SIG-M5 treated with dmso at 0.1 percent for 504 hours (cell line): ENCODE measurements at regions not wholly inside any gene's neighbourhood (a gene's known extent, or its start where the extent isn't known, plus 50 kb on each side); places are given as distances from the start of the nearest gene placed in this dataset.

ENCODE experiments used
- DNase-seq: peaks from one replicate; lab custom pipeline; 2025; ENCODE audit not compliant: unreplicated experiment; lab: John Stamatoyannopoulos, UW

DNA sequence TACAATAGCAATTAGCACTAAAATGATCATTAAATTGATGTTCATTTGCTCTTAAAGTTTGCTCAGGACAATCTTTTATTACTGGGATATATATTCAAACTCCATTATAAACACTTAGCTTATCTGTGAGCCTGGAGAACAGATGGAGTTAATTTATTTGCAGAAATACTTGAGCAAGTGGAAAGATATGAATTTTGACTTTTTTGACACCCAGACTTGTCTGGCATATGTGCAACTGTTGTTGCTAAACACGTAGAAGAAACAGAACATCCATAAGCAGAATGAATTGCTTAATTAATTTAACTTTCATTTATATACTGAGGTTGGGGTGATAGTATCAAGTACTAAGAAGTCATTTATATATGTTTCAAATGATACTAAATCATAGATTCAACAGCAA, 820.7 kb upstream of the TYRP1 start:
- no peak for DNase-seq

DNA sequence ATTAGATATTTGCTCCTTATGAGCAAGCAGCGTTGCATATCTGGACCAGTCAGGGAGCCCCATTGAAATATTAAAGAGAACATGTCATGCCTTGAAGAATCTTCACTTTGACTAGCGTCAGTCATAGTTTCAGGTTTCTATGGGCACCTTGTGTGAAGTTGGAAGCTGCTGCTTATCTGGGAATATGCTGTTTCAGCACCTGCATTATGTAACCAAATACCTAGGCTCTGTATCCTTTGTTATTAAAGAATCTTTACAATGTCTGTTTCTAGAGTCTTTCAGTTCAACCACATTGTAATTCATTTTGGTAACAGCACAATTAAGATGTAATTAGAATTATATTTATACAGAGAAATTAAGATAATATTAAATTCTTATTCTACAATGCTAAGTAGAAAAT, 818.8 kb upstream of the TYRP1 start:
- no peak for DNase-seq

DNA sequence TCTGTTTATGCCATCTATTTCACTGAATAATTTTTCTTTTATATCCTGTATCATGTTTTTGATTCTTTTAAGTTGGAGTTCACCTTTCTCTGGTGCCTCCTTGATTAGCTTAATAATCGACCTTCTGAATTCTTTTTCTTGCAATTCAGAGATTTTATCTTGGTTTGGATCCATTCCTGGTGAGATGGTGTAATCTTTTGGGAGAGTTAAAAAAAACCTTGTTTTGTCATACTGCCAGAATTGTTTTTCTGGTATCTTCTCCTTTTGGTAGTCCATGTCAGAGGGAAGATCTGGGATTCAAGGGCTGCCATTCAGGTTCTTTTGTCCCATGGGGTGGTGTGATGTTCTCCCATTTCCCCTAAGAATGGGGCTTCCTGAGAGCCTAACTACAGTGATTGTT, 800.8 kb upstream of the TYRP1 start:
- no peak for DNase-seq

GRCh38 chr9:11893331-11893730, 799.9 kb upstream of the TYRP1 start:
- DNase-seq = no peak

GRCh38 chr9:11894136-11894535, 799.0 kb upstream of the TYRP1 start:
- DNase-seq = no peak

DNA sequence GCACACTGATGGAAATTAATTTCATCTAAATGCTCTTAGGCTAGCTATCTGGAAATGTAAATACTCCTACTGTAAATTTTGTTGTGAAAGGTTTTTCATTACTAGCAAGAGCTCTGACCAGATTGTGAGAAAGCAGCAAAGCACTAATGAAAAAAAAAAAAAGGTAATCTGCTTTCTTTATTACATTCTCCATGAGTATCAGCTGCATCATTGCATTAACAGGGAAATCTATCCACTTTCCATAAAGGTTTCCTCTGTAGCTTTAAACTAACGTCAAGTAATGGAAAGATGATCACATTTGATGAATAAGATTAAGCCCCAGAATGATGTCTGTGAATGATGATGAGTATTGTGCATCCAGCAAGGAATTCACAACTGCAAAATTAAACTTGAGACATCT, 790.6 kb upstream of the TYRP1 start:
- DNase-seq = no peak

- no peak for DNase-seq
Observed at GRCh38 chr9:11915699-11916098, 777.5 kb upstream of the TYRP1 start.

DNA sequence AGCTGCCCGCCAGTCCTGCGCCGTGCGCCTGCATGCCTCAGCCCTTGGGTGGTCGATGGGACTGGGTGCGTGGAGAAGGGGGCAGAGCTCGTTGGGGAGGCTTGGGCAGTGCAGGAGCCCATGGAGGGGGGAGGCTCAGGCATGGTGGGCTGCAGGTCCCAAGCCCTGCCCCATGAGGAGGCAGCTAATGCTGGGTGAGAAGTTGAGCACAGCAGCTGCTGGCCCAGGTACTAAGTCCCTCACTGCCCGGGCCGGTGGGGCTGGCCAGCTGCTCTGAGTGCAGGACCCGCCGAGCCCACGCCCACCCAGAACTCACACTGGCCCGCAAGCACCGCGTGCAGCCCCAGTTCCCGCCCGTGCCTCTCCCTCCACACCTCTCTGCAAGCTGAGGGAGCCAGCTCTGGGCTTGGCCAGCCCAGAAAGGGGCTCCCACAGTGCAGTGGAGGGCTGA, 764.3 kb upstream of the TYRP1 start:
- DNase-seq = no peak

DNA sequence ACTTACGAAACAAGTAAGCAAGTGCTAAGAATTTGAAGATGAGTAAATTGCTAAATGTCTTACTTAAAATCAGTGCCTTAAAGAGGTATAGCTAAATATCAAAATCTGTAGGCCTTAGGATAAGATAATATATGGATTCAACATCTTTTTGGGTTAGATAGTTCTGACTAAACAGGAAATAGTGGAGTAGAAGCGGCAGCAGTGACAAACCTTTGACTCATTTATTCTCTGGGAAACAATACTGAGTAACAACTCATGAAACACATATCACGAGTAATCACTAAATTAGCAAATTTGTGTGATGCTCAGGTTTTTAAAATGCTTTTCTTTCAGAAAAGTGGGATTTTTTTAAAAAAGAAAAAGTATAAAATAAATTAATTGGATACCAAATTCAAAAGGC, 762.1 kb upstream of the TYRP1 start:
- DNase-seq = no peak

DNA sequence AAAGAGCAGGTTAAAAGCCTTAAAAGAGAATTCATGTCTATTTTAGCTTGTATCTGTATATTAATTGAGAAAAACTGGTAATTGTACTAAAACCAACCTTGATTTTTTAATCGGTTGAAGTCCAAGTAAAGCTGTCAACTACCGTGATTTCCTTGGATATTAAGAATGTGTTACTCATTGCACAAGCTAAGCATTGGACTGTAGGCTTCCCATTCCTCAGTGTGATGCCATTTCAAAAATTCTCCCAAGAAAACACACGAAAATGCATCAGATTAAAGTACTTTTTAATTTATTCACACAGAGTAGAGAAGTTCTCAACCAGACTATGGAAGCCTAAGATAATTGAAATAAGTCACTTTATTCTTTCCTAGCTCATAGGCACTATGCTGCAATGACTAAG, 761.4 kb upstream of the TYRP1 start:
- DNase-seq = no peak

GRCh38 chr9:11933926-11934325, 759.3 kb upstream of the TYRP1 start:
- DNase-seq = no peak

DNA sequence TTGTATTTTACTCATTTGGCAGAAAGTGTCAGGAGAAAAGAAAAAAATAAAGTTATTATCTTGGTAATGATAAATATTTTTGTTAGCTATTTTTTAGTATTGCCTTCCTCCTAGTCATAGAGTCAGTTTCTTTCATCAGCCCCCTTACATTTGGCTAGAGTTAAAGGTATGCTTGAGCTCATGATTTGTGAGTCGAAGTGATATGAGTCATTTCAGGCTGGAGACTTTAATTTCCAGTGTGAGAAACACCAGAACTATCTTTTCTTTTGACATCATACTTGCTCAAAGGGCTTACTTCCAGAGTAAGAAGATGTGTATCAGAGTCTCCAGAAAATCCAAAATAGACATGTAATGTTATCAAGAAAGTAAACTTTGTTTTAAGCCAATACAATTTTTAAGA, 746.7 kb upstream of the TYRP1 start:
- no peak for DNase-seq

DNA sequence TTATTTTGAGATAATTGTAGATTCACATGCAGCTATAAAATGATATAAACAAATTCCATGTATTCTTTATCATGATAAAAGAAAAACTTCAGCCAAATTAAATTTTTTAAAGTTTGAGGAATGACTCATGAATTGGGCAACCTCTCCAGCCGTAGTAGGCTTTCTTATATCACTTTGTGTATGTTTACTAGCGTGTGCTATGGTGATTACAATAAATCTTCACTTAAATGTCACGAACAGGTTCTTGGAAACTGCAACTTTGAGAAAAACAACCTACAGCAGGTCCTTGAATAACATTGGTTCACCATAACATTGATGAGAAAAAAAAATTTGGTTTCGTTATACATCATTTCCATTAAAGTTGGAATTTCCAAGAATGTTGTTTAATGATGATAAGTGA, 730.9 kb upstream of the TYRP1 start:
- no peak for DNase-seq

DNA sequence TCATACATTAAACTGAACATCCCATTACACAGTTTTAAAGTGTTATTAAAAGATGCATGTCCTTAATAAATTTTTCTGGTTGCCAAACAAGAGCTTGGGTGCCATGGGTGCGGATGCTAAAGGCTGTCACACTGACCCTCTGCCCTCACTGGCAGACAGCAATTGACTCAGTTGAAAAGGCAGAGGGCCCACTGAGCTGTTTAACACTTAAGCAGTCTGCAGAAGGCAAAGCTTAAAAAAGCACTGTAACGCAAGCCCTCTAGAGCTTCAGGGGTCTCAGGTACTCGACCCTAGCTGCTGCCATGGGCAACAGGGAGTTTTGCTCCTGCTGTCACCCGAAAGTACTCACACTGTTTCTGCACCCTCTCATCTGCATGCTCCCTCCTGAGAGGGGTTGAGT, 726.4 kb upstream of the TYRP1 start:
- no peak for DNase-seq

DNA sequence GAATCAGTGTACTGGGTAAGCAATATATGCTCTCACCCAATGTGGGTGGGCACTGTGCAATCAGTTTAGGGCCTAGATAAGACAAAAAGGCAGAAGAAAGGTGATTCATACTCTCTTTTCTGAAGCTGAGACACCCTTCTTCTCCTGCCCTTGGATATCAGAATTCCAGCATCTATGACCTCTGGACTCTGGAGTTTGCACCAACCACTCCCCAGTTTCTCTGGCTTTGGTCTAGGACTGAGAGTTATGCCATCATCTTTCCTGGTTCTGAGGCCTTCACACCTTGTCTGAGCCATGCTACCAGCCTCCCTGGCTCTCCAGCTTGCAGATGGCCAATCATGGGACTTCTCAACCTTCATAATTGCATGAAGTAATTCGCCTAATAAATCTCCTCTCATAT, 724.6 kb upstream of the TYRP1 start:
- DNase-seq = no peak

GRCh38 chr9:11973011-11973410, 720.2 kb upstream of the TYRP1 start:
- no peak for DNase-seq

DNA sequence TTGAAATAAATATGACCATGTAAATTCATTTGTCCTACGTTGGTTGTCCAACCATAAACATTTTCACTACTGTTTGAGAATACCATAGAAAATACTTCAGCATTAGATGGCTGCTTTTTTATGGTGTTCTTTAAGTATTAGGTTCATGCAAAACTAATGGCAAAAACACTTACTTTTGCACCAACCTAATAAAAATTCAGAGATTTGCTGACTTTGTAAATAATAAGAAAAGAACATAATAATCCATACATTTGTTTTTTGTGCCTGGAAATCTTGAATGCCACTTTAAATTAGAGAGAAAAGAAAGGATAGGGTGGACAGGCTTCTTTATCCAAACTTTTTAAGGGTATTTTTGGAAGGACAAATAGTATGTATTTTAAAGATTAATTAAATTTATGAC, 719.7 kb upstream of the TYRP1 start:
- DNase-seq = no peak

DNA sequence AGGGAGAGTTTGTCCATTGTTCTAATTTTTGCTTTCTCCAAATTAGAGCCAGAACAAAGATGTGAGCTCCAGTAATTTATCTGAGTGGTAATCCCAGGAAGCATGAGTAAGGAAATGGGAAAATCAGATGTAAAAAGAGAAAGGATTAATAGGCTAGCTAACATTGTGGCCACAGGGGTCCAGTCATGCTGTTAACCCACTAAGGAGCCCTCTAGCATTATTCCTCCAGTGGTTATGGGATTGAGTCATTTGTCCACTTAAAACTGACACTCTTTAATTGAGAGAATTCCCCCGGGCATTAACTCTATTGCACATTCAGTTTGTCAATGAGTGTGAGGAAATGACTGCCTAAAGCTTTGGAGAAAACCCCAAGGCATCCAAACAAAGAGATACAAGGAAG, 700.3 kb upstream of the TYRP1 start:
- no peak for DNase-seq

- no peak for DNase-seq
Observed at GRCh38 chr9:12014488-12014887, 678.7 kb upstream of the TYRP1 start.

GRCh38 chr9:12054235-12054634, 639.0 kb upstream of the TYRP1 start:
- DNase-seq = no peak

DNA sequence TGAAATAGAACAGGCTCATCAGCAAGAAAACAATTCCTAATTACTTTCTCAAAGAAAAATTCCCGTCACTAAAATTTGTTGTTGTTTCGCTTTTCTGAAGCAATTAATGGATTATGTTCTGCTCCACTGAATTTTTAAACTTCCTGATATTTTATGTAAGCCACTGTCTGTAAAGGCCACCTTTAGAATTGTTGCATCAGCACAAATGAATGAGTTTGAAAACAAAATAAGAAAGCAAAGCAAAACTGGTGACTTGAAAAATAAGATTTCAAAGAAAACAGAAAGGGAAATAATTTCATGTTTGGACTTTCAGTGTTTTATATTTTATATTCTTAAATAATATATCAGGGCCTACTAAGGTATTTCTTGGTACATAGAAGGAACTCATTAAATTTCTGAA, 636.3 kb upstream of the TYRP1 start:
- DNase-seq = no peak

- no peak for DNase-seq
Observed at GRCh38 chr9:12060067-12060466, 633.1 kb upstream of the TYRP1 start.

GRCh38 chr9:12060811-12061210, 632.4 kb upstream of the TYRP1 start:
- no peak for DNase-seq

GRCh38 chr9:12065050-12065449, 628.1 kb upstream of the TYRP1 start:
- DNase-seq = no peak
